Neural progenitor cell (in vitro differentiated cells): ENCODE measurements at regions not wholly inside any gene's neighbourhood (a gene's known extent, or its start where the extent isn't known, plus 50 kb on each side); places are given as distances from the start of the nearest gene placed in this dataset.
"Not testable (repeated sequence)": the region's sequence is repeated elsewhere in the genome, so short reads cannot be mapped to it uniquely, and the experiment has no call there.

ENCODE experiments used
- DNase-seq: peaks from one replicate; pipeline ENCODE4 v3.0.0-alpha.2; 2016; ENCODE audit warnings: low spot score
- H2AFZ ChIP-seq: fragments of 200-600 bp; sonication (generic); replicated peaks from 2 replicates; pipeline ENCODE4 v1.6.1; 2016; ENCODE audit warnings: antibody characterized with exemption
- H3F3A ChIP-seq: fragments of 200-600 bp; sonication (generic); 2 replicates; pipeline ENCODE4 v1.6.1; 2016; ENCODE audit warnings: antibody characterized with exemption, low read depth
- H3K27ac ChIP-seq: fragments of 200-600 bp; sonication (generic); 2 replicates; pipeline ENCODE4 v1.5.1; 2016; ENCODE audit warnings: mild to moderate bottlenecking
- H3K27me3 ChIP-seq: fragments of 200-600 bp; sonication (generic); 2 replicates; pipeline ENCODE4 v1.6.1; 2016; ENCODE audit warnings: mild to moderate bottlenecking, moderate library complexity
- H3K36me3 ChIP-seq: fragments of 200-600 bp; sonication (generic); 2 replicates; pipeline ENCODE4 v1.5.1; 2016
- H3K4me1 ChIP-seq: fragments of 200-600 bp; sonication (generic); 2 replicates; pipeline ENCODE4 v1.6.1; 2016; ENCODE audit warnings: mixed run types
- H3K4me2 ChIP-seq: fragments of 200-600 bp; sonication (generic); 2 replicates; pipeline ENCODE4 v1.6.1; 2016
- H3K4me3 ChIP-seq: fragments of 200-600 bp; sonication (generic); 2 replicates; pipeline ENCODE4 v1.5.1; 2016
- H3K79me2 ChIP-seq: fragments of 200-600 bp; sonication (generic); 2 replicates; pipeline ENCODE4 v1.6.1; 2016; ENCODE audit warnings: low read depth
- H3K9ac ChIP-seq: fragments of 200-600 bp; sonication (generic); 2 replicates; pipeline ENCODE4 v1.6.1; 2016
- H3K9me3 ChIP-seq: fragments of 200-600 bp; sonication (generic); 2 replicates; pipeline ENCODE4 v1.5.1; 2016; ENCODE audit warnings: low read depth
- H4K20me1 ChIP-seq: fragments of 200-600 bp; sonication (generic); 2 replicates; pipeline ENCODE4 v1.6.1; 2016; ENCODE audit warnings: low read depth
- H3K27ac Mint-ChIP-seq: 3 replicates; pipeline ENCODE4 v1.8.0; 2021; ENCODE audit warnings: mixed read lengths
- H3K27me3 Mint-ChIP-seq: 2 replicates; pipeline ENCODE4 v1.8.0; 2022; ENCODE audit warnings: low read depth, mild to moderate bottlenecking, inconsistent platforms, moderate library complexity, mixed read lengths; ENCODE audit not compliant: insufficient read depth
- H3K36me3 Mint-ChIP-seq: 3 replicates; pipeline ENCODE4 v1.8.0; 2021; ENCODE audit warnings: mixed read lengths
- H3K4me1 Mint-ChIP-seq: 3 replicates; pipeline ENCODE4 v1.8.0; 2021; ENCODE audit warnings: mixed read lengths
- H3K4me3 Mint-ChIP-seq: 3 replicates; pipeline ENCODE4 v1.8.0; 2021; ENCODE audit warnings: mild to moderate bottlenecking, moderate library complexity, mixed read lengths
- H3K9me3 Mint-ChIP-seq: 3 replicates; pipeline ENCODE4 v1.8.0; 2020; ENCODE audit warnings: mixed read lengths

DNA sequence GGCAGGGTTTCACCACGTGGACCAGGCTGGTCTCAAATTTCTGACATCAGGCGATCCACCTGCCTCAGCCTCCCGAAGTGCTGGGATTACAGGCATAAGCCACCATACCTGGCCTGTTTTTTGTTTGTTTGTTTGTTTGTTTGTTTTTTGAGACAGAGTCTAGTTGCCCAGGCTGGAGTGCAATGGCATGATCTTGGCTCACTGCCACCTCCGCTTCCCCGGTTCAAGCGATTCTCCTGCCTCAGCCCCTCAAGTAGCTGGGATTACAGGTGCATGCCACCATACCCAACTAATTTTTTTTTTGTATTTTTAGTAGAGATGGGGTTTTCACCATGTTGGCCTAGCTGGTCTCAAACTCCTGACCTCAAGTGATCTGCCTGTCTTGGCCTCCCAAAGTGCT is 61.8 kb upstream of the SPDYE9 start:
- not testable (repeated sequence) for H3K36me3 ChIP-seq, DNase-seq, H3K27me3 ChIP-seq, H3F3A ChIP-seq, H3K4me2 ChIP-seq, H3K4me1 ChIP-seq, H3K36me3 Mint-ChIP-seq, H3K4me3 Mint-ChIP-seq, H3K4me3 ChIP-seq, H2AFZ ChIP-seq, H3K9me3 ChIP-seq, H3K9ac ChIP-seq, H3K9me3 Mint-ChIP-seq, H3K27me3 Mint-ChIP-seq, H3K79me2 ChIP-seq, H3K27ac ChIP-seq, H3K4me1 Mint-ChIP-seq, H4K20me1 ChIP-seq, H3K27ac Mint-ChIP-seq

DNA sequence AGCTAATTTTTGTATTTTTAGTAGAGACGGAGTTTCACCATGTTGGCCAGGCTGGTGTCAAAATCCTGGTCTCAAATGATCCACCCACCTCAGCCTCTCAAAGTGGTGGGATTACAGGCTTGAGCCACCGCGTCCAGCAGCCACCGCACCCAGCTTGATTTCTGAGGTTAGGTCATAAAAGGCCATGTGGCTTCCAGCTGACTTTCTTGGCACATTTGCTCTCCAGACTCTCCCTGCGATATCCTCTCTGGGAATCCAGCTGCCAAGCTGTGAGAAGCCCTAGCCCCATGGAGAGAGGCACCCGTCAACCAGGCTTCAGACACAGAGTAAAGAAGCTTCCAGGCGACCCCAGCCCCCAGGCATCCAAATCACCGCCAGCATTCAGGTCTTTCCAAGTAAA is 58.2 kb upstream of the SPDYE9 start:
- not testable (repeated sequence) for H3K9me3 ChIP-seq, H3F3A ChIP-seq, H3K27ac ChIP-seq, H2AFZ ChIP-seq, H3K9me3 Mint-ChIP-seq, H3K27ac Mint-ChIP-seq, H3K4me3 Mint-ChIP-seq, H3K9ac ChIP-seq, H3K4me1 Mint-ChIP-seq, H3K36me3 ChIP-seq, H3K36me3 Mint-ChIP-seq, H4K20me1 ChIP-seq, DNase-seq, H3K4me3 ChIP-seq, H3K4me1 ChIP-seq, H3K27me3 ChIP-seq, H3K27me3 Mint-ChIP-seq, H3K79me2 ChIP-seq, H3K4me2 ChIP-seq

DNA sequence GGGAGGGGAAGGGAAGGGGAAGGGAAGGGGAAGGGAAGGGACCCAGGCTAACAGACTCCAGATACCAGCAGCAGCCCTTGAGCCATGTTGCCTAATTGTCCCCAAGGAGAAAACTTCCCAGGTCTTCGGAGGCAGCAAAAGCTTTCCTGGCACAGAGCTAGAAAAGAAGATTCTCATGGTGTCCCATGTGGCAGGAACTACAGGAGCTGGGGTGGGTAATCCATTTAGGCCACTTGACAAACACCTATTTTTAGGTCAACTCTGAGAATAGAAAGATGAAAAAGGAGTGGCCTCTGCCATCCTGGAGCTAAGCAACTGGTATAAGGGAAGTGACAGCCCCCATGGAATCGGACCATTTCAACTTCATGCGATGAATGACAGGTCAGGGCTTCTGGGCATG is 52.1 kb upstream of the SPDYE9 start:
- not testable (repeated sequence) for H4K20me1 ChIP-seq, H3K27ac Mint-ChIP-seq, H3K27me3 ChIP-seq, H3K4me2 ChIP-seq, H3K4me3 Mint-ChIP-seq, H3K9ac ChIP-seq, H3K36me3 ChIP-seq, H3K4me3 ChIP-seq, H3K4me1 ChIP-seq, H3F3A ChIP-seq, H3K36me3 Mint-ChIP-seq, DNase-seq, H3K9me3 Mint-ChIP-seq, H3K27ac ChIP-seq, H3K27me3 Mint-ChIP-seq, H3K4me1 Mint-ChIP-seq, H3K79me2 ChIP-seq, H2AFZ ChIP-seq, H3K9me3 ChIP-seq
